Putamen (tissue), 1 donor: ENCODE measurements at regions not wholly inside any gene's neighbourhood (a gene's known extent, or its start where the extent isn't known, plus 50 kb on each side); places are given as distances from the start of the nearest gene placed in this dataset.

Source experiments
- DNase-seq: peaks from one replicate; pipeline ENCODE4 v3.0.0-alpha.2; 2016; ENCODE audit warnings: low spot score

DNA sequence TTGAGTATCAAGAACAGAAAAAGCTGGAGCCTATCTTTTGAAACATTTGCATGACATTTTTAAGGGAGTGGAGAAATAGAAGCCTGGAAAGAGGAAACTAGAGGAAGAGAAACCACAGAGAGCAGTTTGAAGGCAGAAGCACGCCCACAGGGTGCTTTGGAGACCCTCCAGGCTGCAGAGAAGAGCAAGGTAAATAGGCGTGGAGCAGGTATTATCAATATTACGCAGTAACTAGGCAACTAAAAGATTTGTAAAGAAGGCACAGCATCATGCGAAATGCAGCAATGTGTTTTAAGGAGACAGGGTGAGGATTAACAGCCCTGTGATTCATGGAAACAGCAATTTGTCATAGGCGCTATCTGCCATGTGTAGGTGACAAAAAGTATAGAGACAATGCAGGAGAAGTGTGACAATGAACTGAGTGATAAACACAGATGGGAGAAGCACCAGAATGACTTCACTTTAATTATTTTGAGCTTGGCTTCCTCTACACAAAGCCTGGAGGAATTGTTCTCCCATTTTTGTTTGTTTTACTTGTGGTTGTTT lies 281.2 kb downstream of the BRINP1 start:
- no peak for DNase-seq

DNA sequence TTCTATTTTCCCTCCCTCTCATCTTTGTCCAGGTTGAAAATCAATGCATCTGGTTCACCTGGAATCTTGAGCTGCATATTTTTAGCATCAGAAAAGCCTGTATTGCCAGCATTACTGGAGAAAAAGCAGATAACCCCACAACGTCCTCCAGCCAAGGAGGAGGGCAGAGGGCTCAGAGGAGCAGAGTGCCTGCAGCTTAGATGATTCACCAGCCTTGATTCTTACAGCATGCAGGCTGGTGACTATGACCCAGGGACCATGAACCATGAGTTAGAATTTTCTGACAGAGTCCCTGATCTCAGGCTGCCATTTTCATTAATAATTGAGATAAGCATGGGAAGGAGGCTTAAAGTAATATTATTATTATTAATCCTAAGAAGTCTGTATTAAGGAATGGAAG lies 278.2 kb downstream of the BRINP1 start:
- DNase-seq: no peak

DNA sequence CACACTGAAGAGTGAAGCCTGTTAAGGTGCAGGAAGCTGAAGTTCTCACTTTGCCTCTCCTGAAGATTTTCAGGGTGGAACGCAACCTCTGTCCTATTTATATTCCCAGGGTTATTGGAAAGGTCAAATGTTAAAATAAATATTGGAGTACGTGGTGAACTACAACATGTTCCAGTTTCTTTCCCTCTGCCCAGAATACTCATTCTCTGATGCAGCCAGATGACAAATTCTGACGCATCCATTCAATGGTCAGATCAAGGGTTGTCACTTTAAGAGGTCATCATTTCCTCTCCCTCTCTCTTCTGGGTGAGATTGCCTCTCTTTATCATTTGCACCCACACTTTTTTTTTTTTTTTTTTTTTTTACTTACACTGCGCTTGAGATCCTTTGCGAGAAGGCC lies 277.1 kb downstream of the BRINP1 start:
- DNase-seq: no peak

DNA sequence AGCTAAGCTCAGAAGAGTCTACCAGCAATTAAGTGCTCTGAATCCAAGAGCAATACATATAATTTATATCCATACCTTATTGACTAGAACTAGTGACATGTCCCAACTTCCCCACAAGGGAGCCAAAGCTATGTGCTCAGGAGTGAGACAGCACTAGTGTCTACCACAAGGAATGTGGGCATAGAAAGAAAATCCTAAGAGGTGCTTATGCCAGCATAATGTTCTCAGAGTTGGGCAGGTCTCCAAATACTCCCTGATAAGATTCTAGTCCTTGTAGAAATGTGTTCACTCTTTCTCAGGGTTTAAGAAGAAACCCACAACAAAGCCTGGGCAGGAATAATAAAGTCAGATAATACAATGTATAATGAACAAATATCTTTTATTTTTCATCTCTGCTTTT lies 275.1 kb downstream of the BRINP1 start:
- no peak for DNase-seq

DNA sequence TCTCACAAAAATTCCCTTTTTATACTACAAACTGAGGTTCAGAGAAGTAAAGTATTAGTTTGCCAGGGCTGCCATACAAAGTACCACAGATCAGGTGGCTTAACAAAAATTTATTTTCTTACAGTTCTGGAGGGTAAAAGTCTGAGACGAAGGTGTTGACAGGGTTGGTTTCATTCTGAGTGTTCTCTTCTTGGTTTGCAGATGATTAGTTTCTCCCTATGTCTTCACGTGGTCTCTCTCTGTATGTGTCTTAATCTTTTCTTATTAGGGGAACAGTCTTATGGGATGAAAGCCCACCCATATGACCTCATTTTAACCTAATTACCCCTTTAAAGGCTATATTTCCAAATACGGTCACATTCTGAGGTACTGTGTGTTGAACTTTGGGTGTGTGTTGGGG lies 274.2 kb downstream of the BRINP1 start:
- DNase-seq: no peak

DNA sequence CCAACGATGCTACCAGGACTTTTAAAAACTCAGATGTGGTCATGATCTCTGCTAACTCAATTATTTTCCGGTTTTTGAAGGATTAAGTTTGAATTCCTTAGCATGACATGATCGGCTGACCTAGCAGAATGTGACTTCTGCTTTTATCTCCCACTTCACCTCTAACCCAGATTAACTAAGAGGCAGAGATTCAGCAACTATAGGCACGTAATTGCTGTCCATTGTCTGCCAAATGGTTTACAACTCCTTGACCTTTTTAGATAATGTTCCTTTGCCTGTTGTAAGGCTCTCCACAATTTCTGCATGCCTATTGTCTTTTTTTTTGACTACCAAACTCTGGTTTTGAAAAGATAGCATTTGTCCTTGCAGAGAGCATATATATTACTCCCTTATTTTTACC lies 268.2 kb downstream of the BRINP1 start:
- no peak for DNase-seq

DNA sequence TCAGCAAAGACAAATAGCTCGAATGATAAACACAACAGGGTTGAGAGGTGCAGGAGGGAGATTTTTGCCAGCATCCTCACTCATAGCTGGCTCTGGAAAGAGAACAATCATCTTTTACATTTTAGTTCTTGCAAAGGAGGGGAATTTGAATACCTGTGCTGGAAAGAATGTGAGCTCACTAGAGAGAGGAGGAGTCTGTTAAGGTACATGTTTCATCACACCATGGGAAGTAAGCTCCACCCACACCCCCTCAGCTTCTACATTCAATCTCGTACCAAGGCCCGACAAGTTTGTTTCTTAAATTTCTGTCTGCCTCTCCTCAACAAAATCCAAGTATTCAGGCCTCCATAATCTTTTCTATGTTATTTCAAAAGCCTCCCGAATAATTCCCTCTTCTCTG lies 254.6 kb downstream of the BRINP1 start:
- DNase-seq: no peak
